Frontal cortex (tissue), 3 donors: ENCODE measurements at regions not wholly inside any gene's neighbourhood (a gene's known extent, or its start where the extent isn't known, plus 50 kb on each side); places are given as distances from the start of the nearest gene placed in this dataset.
A peak's percentile ranks its signal among the peaks of the same experiment; 100 is the strongest.

ENCODE experiments used
- DNase-seq, 2 donors: peaks; one replicate each; pipeline ENCODE4 v3.0.0; 2012; ENCODE audit warnings: low spot score in 2 of 2
- FAIRE-seq: peaks from 2 replicates; lab custom pipeline; 2012; peaks lifted over from hg19 to GRCh38; lab: Jason Lieb, UNC
- donor health status: control.
- donor health status: control.
- donor health status: control.

DNA sequence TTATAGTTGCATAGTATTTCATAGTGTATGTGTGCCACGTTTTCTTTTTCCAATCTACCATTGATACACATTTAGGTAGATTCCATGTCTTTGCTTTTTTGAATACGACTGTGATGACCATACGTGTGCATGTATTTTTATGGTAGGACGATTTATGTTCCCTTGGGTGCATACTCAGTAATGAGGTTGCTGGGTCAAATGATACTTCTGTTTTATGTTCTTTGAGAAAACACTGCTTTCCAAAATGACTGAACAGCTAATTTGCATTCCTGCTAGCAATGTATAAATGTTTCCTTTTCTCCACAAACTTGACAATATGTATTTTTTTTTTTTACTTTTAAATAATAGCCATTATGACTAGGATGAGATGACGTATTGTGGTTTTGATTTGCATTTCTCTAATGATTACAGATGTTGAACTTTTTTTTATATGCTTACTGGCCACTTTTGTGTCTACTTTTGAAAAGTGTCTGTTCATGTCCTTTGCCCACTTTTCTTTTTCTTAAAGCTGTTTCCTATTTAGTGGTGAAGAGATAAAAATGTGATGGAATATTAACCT, 969.5 kb upstream of the NDST4 start:
- DNase-seq (no peak), FAIRE-seq (no peak)

DNA sequence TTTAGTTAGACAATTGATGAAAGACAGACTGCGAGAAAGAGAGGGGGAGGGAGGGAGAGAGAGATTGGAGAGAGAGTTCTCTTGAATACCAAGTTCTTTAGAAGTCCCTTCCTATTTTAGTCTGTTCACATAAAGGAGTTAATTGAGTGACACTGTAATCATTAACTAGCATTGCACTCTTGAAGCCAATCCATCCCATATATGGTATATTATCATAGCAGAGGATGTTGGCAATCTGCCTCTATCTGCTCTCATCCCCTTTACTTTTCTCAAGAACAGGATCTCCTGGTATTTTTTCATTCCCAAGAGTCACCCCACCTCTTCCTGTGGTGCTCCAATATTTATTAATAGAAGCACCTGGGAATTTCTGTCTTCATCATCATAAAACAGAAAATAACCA, 959.6 kb upstream of the NDST4 start:
- FAIRE-seq: no peak
- DNase-seq: no peak

DNA sequence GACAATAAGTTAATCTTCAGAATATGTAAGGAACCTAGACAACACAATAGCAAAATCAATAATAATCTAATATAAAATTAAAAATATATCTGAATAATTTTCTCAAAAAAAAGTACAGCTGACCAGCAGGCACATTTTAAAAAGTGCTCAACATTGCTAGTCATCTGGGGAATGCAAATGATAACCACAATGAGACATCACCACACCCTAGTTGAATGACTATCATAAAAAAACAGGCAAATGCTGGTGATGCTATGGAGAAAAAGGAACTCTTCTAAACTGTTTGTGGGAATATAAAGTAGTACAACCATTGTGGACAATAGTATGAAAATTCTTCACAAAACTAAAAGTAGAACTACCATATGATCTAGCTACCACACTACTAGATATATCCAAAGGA, 956.9 kb upstream of the NDST4 start:
- FAIRE-seq (no peak), DNase-seq (no peak)

DNA sequence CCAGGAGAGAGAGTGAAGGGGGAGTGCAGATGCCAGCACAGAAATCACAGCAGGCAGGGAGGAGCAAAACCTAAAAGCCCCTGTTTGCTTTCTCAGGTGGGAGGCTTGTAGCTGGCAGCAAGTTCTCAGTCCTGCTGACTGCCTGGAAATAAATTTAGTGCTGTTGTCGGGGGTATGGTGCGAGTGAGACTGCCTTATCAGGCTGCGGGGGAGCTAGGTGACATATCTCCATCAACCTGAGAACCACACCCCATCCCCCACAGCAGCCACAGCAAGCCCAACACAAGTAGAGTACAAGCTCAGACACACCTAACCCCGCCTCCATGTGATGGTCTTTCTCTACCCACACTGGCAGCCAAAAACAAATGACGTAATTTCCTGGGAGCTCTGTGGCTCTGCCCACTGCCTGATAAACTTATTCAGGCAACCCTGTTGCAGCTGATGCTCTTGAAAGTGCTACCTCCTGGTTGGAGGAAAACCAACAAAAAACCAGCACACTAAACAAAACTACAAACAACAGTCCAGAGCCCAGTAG, 953.4 kb upstream of the NDST4 start:
- no peak for DNase-seq
- FAIRE-seq: no peak

DNA sequence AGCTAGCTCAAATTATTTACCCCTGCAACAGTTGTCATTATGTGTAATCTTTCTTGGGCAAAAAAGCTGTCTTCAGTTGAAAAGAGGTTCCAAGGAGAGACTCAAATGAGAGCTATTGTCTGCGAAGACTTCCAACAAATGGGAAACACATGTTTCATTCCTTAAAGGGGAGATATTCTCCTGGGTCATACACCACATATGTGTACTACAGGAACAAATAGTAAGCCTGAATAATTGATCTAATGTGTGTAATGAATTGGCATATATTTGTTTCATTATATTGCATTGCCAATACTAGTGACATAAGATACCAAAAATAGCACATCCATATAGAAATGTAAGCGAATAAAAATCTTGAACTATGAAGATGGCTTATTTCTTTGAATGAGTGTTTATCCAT, 950.9 kb upstream of the NDST4 start:
- FAIRE-seq (no peak), DNase-seq (no peak)

DNA sequence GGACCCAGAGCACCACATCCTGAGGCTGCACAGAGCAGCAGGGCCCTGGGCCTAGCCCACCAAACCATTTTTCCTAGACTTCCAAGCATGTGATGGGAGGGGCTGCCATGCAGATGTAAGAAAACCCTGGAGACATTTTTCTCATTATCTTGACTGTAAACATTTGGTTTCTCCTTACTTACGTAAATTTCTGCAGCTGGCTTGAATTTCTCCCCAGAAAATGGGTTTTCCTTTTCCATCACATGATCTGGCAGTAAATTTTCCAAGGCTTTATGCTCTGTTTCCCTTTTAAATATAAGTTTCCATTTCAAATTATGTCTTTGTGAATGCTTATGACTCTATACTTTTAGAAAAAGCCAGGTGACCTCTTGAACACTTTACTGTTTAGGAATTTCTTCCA, 945.9 kb upstream of the NDST4 start:
- no peak for FAIRE-seq
- DNase-seq: no peak

DNA sequence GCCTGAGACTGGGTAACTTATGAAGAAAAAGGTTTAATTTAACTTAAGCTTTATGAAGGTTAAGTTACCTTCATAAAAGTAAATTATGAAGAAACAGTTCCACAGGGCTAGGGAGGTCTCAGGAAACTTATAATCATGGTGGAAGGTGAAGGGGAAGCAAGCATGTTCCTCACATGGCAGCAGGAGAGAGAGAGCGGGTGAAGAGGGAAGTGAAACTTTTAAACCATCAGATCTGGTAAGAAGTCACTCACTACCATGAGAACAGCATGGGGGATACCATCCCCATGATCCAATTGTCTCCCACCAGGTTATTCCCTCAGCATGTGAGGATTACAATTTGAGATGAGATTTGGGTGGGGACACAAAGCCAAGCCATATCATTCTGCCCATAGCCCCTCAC, 944.7 kb upstream of the NDST4 start:
- FAIRE-seq (no peak), DNase-seq (no peak)

DNA sequence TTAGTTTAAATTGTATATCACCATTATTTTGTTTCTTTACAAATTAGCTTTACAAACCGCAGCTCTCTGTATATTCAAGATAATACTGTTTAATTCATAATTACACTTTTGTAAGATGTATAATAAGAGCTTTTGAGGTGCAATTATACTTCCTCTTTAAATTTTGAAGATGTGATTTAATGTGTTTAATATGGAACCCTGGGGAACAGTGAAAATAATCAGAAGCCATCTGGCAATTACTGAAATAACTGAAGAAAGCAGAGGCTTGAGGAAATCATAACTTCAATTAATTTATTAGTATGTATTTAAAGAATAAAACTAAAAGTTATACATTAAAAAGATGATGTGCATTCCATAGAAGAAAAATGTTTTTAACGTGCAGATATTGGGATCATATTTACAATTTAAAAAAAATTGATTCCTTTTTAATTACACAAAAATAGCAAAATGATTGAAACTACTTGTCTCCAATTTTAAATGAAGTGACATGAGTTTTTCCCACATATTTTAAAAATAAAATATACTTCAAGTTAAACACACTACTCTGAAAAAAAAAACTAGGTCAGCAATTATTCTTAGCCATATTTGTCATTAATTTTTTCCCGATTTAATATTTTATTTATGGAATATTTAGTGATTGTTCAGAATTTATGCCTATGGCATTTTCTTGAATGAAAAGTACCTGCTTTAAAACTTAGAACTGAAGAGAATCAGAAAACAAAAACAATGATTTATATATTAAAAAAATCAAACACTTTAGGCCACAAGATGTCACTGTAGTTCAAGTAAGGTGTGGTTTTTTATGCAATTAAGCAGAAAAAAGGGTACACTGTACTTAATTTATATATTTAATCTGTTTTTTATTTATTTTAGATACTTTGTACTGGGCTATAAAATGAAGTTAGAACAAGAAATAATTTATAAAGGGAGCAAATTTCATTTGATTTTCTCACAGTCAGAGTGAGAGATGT, 942.7 kb upstream of the NDST4 start:
- DNase-seq (no peak), FAIRE-seq (peak; percentile 66)

DNA sequence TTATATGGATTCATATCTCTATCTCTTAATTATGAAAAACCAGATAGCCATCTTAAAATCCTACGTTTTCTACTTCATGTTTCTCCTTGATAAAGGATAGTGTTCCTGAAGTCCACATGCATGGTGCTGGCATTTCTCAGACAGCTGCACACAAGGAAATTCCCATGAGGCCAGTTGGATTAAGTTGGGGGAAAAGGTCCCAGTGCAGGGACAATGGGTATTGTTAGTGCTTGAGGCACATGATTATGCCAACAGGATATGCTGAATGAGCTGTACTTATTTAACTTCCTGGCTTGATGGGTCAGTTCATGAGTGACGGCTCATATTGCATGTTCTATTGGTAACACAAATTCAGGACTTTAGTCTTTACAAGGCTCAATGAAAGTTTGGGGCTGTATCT, 913.9 kb upstream of the NDST4 start:
- FAIRE-seq (no peak), DNase-seq (no peak)

DNA sequence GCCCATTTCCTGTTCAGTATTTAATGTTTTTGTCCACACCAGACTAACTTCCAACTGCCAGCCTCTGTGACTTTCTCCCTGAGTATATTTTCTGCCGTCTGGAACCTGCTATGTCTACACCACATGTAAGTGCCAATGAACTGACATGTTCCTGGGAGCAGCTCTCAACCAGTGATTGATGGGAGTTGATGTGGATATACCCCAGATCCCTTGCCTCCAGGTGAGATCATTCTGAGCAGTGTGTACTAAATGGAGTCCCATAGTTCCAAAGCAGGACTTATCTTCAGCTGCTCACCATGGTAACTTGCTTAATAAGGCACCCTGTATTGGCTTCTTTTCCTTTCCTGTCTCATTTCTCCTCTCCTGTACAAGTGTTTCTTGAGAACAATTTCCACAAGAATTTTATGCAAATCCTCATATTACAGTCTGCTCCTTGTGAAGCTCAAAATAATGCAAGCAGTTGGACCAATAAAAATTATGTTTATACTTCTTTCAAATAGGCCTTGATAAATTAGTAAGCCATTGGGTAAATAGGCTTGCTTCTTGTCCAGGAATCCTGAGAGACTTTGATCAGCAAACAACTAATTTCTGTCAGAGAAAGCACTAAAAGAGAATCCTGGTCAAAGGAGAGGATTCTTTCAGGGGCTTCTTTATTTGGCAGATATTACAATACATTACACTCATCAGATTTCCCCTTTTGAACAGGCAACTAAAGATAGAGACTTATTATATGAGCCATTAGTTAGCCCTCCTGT, 911.7 kb upstream of the NDST4 start:
- no peak for FAIRE-seq
- DNase-seq: no peak

DNA sequence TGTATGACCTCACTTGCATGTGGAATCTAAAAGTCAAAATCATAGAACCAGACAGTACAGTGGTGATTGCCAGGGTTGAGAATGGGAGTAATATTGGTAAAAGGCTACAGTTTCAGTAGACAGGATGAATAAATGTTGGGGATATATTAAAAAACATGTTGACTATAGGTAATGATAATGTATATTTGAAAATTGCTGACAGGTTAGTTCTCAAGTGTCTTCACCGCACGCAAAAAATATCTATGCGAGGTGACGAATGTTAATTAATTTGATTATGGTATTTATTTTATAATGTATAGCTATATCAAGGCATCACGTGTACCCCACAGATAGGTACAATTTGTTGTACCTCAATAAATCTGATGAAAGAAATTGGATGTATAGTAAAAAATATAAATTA, 909.6 kb upstream of the NDST4 start:
- no peak for DNase-seq
- no peak for FAIRE-seq

DNA sequence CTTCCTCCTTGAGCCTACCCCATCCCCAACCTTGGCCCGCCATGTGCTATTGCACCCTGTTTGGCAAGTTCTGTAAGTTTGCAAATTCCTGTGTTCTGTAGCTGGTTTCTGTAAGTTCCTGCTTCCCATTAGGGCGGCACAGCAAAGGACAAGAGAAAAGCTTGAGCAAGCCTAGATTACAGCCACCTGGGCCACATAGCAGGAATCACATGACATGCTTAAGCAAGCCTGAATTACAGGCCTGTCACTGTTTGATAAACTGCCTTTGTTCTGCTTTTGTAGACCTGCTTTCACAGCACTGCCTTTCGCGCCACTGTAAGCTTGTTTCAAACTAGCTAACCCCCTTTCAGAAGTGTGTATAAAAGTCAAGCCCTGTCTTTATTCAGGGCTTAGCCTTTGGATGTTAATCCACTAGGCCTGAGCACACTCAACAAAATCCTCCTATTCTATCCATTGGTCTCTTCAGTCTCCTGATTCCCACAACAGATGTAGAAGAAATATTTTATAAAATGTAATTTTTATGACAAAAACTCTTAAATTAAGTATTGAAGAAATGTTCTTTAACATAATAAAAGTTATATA, 906.8 kb upstream of the NDST4 start:
- FAIRE-seq (no peak), DNase-seq (no peak)

DNA sequence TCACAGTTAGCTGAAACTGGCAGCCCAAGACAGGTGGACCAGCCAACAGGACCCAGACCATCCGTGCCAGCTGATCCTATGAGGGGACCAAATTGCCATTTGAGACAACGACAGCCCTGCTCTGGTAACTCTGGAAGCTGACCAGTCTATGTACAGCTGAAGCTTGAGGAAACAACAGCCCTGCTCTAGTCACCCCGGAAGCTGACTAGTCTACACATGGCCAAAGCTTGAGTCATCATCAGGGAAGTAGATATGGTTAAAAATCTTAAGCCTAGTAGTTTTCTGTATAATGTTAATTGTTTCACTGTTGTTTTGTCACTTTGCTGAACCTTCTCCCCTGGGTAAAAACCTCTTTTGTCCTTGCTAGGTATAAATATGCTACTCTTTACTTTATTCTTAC, 905.4 kb upstream of the NDST4 start:
- DNase-seq: no peak
- FAIRE-seq: no peak

DNA sequence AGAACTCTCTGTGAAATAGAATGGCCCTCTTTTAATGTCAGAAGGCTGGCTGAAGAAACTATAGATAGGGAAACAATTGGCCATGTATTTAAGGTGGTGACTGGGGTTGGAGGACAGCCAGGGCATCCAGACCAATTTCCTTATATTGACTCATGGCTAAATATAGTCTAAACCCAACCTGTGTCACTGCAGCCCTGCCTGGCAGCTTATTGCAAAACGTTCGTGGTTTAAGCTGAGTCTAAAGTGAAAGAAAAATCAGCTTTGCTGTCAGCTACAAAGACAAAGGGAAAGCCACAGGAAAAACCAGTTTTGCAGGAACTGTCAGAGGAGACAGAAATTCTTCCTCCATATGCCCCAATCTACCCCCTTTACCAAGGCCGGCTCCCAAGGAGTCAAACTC, 902.8 kb upstream of the NDST4 start:
- FAIRE-seq (no peak), DNase-seq (no peak)

DNA sequence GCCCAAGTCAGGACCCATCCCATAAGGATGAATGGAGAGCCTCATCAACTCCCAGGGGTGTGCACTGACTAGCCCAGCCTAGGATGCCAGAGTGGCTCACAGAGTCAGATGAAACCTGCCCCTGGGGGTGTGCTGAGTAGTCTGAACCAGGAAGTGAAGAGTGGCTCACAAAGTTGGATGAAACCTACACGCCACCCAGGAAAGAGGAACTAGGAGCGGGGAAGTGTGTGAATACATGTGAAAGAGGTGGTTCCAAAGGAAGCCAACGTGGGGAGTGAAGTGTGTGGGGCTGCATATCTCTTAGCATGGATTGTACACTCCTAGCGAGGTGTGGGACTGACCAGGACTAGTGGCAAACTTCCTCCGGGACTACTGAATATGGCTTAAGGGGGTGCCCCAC, 902.1 kb upstream of the NDST4 start:
- DNase-seq: no peak
- no peak for FAIRE-seq

DNA sequence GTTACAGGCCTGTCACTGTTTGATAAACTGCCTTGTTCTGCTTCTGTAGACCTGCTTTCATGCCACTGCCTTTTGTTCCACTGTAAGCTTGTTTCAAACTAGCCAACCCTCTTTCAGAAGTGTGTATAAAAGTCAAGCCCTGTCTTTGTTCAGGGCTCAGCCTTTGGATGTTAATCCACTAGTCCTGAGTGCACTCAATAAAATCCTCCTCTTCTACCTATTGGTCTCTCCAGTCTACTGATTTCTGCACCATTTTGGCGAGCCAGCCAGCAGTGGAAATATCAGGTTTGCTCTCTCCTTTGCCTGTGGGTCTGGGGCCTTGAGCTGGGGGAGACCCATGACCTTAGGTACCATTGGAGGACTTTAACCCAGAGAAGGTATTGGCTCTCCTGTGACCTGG, 901.6 kb upstream of the NDST4 start:
- no peak for DNase-seq
- FAIRE-seq: no peak

DNA sequence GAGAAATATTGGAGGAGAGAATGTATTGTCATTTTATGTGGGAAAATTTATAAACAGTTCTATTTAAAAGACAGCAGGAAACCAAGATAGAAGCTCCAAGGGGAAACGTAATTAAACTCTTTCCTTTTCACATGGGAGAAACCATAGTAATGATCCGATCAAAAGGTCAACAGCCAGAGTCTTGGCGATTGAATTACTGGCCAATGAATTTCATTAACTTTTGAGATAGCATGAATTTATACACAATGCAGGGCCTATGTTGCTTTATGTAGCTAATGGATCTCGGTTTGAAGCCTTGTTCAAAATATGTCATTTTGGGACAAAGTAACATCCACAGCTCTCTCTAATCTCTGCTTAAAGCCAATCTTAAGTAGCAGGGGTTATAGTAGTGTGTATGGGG, 897.5 kb upstream of the NDST4 start:
- no peak for FAIRE-seq
- no peak for DNase-seq

DNA sequence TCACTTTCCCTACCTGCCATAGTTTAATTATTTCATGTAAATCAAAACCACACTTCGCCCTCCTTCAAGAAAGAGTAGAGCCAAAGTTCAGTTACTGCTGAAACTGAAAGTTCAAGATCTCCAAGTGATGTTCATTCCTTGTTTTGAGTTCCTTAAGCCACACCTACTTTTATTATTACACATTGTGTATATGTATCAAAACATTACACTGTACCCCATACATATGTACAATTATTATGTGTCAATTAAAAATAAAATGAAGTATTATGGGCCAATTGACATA, 892.3 kb upstream of the NDST4 start:
- DNase-seq (no peak), FAIRE-seq (no peak)

DNA sequence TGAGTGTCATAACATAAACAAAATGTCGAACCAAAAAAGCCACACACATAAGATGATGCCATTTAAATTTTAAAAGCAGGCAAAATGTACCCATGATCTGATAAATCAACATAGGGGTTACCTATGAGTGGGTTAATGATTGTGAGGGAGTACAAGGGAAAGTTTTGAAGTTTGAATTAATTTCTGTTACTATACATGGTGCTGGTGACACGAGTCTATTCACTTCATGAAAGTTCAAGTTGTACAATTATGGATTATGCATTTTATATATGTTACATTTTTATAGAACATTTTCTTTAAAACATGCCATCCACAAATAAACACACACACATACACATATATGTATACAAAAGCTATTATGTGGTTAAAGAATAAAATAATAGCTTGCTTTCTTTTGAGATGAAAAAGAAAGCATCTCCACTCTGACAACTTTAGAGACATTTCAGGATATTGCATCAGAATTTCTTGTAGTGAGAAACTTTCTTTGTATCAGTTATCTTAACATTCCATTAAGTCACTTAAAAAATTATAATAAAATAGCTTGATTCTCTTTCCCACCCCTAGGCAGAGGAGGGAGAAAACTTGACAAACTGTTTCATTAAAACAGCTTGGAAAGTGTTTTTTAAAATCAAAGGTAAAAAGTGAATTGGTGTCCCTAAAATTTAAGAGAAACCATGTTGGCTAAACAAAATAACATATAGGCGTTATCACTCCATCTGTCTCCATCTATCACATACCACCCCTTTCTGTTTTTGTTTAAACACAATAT, 891.8 kb upstream of the NDST4 start:
- DNase-seq: no peak
- no peak for FAIRE-seq

DNA sequence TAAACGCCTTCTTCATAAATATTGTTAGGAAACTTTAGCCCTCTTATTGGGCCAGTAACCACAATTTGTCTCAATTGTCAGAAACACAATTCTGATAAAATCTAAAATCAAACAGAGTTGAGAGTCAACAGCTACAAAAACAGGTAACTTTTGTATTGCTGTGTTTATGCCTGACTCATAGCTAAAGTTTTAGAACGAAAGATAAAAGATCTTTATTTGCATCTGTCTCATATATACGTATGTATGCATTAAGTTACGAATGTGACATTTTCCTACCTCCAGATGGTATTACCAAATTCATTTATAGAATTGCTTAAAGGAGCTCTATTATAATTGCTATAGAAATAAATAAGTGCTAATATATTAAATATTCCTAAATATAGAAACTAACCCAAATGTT, 887.9 kb upstream of the NDST4 start:
- no peak for FAIRE-seq
- DNase-seq: no peak
